ENCODE measurements at regions not wholly inside any gene's neighbourhood (a gene's known extent, or its start where the extent isn't known, plus 50 kb on each side); places are given as distances from the start of the nearest gene placed in this dataset.
"Not testable (repeated sequence)": the region's sequence is repeated elsewhere in the genome, so short reads cannot be mapped to it uniquely, and the experiment has no call there.

DNA sequence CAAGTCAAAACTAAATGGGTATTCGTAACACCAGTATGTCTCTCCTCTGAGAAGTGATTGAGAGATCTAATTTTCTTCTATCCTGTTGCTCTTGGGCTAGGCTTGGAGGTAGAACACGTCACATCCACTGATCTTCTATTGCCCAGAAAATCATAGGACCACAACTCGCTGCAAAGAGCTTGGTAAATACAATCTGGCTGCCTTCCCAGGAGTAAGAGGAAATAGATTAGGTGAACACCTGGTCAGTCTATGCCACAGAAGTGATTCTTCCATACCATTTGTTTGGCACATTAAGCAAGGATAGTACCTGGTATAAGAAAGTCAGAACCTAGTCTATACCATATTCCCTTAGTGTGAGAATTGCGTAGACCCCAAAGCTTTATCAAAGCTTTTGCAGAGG, 129.3 kb upstream of the PHYHIPL start:
- H3K27ac Mint-ChIP-seq: no peak overlapping the region
- H3K36me3 Mint-ChIP-seq (ENCODE audit: low read depth): peaks cover 7% of the 10 kb centered on the region
- peaks cover 4% of the 10 kb centered on the region for H3K27me3 Mint-ChIP-seq (ENCODE audit: low read depth, poor library complexity)
- H3K4me1 Mint-ChIP-seq: peaks cover 7% of the 10 kb centered on the region
- DNase-seq: no peak
- peaks cover 31% of the 10 kb centered on the region for H3K9me3 Mint-ChIP-seq
- no peak overlapping the region for H3K4me3 Mint-ChIP-seq
- TF ChIP-seq, protein P1, sequence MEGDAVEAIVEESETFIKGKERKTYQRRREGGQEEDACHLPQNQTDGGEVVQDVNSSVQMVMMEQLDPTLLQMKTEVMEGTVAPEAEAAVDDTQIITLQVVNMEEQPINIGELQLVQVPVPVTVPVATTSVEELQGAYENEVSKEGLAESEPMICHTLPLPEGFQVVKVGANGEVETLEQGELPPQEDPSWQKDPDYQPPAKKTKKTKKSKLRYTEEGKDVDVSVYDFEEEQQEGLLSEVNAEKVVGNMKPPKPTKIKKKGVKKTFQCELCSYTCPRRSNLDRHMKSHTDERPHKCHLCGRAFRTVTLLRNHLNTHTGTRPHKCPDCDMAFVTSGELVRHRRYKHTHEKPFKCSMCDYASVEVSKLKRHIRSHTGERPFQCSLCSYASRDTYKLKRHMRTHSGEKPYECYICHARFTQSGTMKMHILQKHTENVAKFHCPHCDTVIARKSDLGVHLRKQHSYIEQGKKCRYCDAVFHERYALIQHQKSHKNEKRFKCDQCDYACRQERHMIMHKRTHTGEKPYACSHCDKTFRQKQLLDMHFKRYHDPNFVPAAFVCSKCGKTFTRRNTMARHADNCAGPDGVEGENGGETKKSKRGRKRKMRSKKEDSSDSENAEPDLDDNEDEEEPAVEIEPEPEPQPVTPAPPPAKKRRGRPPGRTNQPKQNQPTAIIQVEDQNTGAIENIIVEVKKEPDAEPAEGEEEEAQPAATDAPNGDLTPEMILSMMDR (IDR thresholded peaks at IDR 0.05): no peak

DNA sequence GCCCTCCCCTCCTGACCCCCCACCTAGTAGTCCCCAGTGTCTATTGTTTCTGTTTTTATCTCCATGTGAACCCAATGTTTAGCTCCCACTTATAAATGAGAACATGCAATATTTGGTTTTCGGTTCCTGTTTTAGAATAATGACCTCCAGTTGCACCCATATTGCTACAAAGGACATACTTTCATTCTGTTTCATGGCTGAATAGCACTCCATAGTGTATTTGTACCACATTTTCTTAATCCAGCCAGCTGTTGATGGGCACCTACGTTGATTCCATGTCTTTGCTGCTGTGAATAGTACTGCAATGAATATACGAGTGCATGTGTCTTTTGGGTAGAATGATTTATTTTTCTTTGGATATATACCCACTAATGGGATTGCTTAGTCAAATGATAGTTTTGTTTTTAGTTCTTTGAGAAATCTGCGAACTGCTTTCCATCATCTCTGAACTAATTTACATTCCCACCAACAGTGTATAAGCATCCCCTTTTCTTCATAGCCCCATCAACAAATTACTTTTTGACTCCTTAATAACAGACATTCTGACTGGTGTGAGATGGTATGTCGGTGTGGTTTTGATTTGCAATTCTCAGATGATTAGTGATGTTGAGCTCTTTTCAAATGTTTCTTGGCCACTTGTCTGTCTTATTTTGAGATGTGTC, 128.4 kb upstream of the PHYHIPL start:
- peaks cover 4% of the 10 kb centered on the region for H3K27me3 Mint-ChIP-seq (ENCODE audit: low read depth, poor library complexity)
- TF ChIP-seq, protein P1 (IDR thresholded peaks at IDR 0.05): no peak
- peaks cover 7% of the 10 kb centered on the region for H3K4me1 Mint-ChIP-seq
- H3K27ac Mint-ChIP-seq: no peak overlapping the region
- H3K9me3 Mint-ChIP-seq: peaks cover 31% of the 10 kb centered on the region
- no peak overlapping the region for H3K4me3 Mint-ChIP-seq
- DNase-seq: no peak
- H3K36me3 Mint-ChIP-seq (ENCODE audit: low read depth): peaks cover under 1% of the 10 kb centered on the region

DNA sequence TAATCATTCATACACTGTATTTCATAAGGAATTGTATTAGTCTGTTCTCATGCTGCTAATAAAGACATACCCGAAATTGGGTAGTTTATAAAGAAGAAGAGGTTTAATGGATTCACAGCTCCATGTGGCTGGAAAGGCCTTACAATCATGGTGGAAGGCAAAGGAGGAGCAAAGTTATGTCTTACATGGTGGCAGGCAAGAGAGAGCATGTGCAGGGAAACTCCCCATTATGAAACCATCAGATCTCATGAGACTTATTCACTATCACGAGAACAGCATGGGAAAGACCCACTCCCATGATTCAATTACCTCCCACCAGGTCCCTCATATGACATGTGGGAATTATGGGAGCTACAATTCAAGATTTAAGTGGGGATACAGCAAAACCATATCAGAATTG, 122.9 kb upstream of the PHYHIPL start:
- not testable (repeated sequence) for H3K4me1 Mint-ChIP-seq; H3K4me3 Mint-ChIP-seq; DNase-seq; H3K27ac Mint-ChIP-seq; H3K36me3 Mint-ChIP-seq (ENCODE audit: low read depth)
- peaks cover 41% of the 10 kb centered on the region for H3K9me3 Mint-ChIP-seq
- peaks cover 13% of the 10 kb centered on the region for H3K27me3 Mint-ChIP-seq (ENCODE audit: low read depth, poor library complexity)

DNA sequence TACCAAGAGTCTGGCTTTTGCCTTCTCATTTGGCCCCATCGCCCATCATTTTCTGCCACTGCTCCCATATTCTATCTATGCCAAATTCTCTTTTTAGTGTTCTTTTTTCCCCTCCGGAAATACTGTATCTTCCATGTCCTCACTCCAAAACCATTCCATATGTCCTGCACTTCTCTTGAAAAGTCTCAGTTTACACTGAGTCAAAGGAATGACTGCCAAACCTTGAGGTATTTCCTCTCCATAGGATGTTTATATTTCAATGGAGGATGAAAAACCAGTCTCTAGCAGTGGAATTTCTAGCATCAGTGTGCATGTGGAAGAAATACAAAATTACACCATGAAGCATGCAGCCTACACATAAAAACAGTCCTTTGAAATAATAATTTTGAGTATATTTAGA, 121.4 kb upstream of the PHYHIPL start:
- Mint-ChIP-seq H3K4me3 (no peak overlapping the region), H3K36me3 (ENCODE audit: low read depth) (peaks cover 4% of the 10 kb centered on the region), H3K27ac (no peak overlapping the region), H3K4me1 (no peaks in the 10 kb centered on the region), H3K9me3 (peaks cover 38% of the 10 kb centered on the region), H3K27me3 (ENCODE audit: low read depth, poor library complexity) (peaks cover 13% of the 10 kb centered on the region)
- TF ChIP-seq, protein P1 (IDR thresholded peaks at IDR 0.05): no peak
- no peak for DNase-seq

DNA sequence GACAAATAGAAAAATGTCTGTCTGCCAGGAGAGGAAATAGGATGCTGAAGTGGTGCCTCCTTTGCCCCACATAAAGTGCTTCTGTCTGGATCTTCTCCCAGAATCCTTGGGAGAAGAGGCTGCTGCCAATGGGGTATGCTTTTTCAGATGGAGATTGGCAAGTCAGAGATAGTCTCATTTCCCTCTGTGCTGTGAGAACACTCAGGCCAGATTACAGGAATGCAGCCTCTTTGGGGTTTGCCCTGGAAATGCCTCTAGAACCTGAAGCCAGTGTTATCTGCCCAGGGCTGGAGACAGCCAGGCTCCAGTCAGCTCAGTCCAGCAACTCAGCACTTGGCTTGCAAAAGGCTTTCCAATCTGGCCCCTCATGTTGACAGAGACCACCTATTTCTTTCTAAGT, 119.1 kb upstream of the PHYHIPL start:
- TF ChIP-seq, protein P1 (IDR thresholded peaks at IDR 0.05): no peak
- peaks cover 4% of the 10 kb centered on the region for H3K36me3 Mint-ChIP-seq (ENCODE audit: low read depth)
- peaks cover 17% of the 10 kb centered on the region for H3K9me3 Mint-ChIP-seq
- no peaks in the 10 kb centered on the region for H3K4me1 Mint-ChIP-seq
- DNase-seq: no peak
- no peak overlapping the region for H3K27ac Mint-ChIP-seq
- peaks cover 9% of the 10 kb centered on the region for H3K27me3 Mint-ChIP-seq (ENCODE audit: low read depth, poor library complexity)
- H3K4me3 Mint-ChIP-seq: no peak overlapping the region

DNA sequence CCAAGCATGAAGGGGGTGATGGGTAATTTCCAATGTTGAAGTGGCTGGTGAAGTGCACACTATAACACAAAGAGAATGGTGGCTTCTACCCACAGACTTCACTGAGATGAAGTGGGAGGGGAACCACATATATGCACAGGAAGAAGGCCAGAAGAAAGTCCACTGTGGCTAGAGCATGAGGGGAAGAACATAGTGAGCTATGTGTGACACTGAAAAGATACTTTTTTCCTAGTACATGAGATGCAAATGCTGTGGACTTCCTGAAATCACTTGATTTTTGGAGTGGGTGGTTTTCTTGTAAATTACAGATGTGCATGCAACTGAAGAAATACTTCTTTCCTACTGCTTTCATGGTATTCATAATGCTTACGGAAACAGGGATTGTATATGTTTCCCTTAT, 115.6 kb upstream of the PHYHIPL start:
- Mint-ChIP-seq H3K9me3 (no peaks in the 10 kb centered on the region), H3K36me3 (ENCODE audit: low read depth) (no peaks in the 10 kb centered on the region), H3K4me3 (no peak overlapping the region), H3K27me3 (ENCODE audit: low read depth, poor library complexity) (peaks cover 9% of the 10 kb centered on the region), H3K27ac (no peak overlapping the region), H3K4me1 (peaks cover 8% of the 10 kb centered on the region)
- no peak for DNase-seq
- TF ChIP-seq, protein P1 (IDR thresholded peaks at IDR 0.05): no peak
